ENCODE measurements at regions not wholly inside any gene's neighbourhood (a gene's known extent, or its start where the extent isn't known, plus 50 kb on each side); places are given as distances from the start of the nearest gene placed in this dataset.

GRCh38 chr10:128551475-128551874, 425.3 kb upstream of the MKI67 start:
- ATAC-seq = no peak
- DNase-seq = no peak
- no peaks in the 10 kb centered on the region for H3K36me3 ChIP-seq
- no peaks in the 10 kb centered on the region for H3K27me3 ChIP-seq
- no peaks in the 10 kb centered on the region for H3K9me3 ChIP-seq
- WGBS (ENCODE audit: insufficient coverage, low coverage, low lambda C conversion rate, missing lambda C conversion rate) = 70% methylated on average over 7 of the region's 7 CpGs
- H3K4me3 ChIP-seq = no peak overlapping the region
- no peaks in the 10 kb centered on the region for H3K4me1 ChIP-seq
- TF ChIP-seq CTCF (IDR thresholded peaks at IDR 0.05) = no peak
- no peak overlapping the region for H3K27ac ChIP-seq
- intact Hi-C loops (cut with DNase I) = no loop called here

DNA sequence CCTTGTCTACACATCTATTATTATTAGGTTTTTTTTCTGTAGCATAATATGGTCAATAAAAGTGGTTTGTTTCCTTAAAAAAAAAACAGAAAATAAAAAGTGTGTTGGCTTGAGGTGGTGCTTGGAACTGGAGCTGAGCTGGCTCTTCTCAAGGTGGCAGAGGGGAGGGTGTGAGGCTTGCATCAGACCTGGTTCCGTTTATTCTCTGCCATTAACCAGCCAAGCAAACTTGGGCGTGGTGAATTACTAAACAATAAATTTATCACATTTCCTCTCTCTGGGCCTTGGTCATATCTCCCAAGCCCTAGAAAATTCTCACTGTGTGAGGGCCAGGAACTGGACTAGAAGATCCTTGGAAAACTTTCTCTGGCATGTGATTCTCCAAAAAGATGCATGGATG, 427.5 kb upstream of the MKI67 start:
- Histone ChIP-seq H3K4me3 (no peak overlapping the region), H3K27ac (no peak overlapping the region), H3K27me3 (no peaks in the 10 kb centered on the region), H3K9me3 (no peaks in the 10 kb centered on the region), H3K36me3 (no peaks in the 10 kb centered on the region), H3K4me1 (no peaks in the 10 kb centered on the region)
- intact Hi-C loops (cut with DNase I) = no loop called here
- no peak for ATAC-seq
- WGBS (ENCODE audit: insufficient coverage, low coverage, low lambda C conversion rate, missing lambda C conversion rate) = 53% methylated on average over 2 of the region's 2 CpGs
- no peak for TF ChIP-seq POLR2A (IDR thresholded peaks at IDR 0.05)
- no peak for TF ChIP-seq CTCF (IDR thresholded peaks at IDR 0.05)
- DNase-seq = no peak

GRCh38 chr10:128556182-128557110, 430.2 kb upstream of the MKI67 start:
- 45% methylated on average over 13 of the region's 15 CpGs for WGBS (ENCODE audit: insufficient coverage, low coverage, low lambda C conversion rate, missing lambda C conversion rate)
- DNase-seq = no peak
- TF ChIP-seq CTCF (IDR thresholded peaks at IDR 0.05) (no peak), POLR2A (IDR thresholded peaks at IDR 0.05) (no peak)

DNA sequence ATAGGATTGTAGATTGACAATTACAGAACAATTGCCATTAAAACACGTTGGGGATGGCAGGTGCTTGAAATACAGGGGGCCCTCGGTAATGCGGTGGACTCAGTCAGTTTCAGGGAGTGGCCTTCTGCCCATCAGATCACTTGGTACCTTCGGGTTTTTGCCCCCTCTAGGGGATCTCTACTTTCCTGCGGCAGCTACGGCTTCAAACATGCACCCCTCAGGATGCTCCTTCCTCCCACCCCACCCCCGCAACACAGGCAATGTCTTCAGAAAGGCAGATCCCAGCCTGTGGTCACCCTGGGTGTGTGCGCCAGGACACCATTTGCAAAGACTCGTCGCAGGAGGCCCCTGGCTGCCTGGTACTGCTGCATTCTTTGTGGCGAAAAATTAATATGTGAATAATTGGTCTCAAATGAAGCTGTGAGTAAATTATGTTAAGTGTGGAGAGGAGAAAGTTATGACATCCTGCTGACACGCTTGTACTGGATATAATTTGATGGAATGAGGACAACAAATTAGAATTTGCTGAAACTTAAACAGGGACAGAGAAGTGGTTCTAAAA, 431.0 kb upstream of the MKI67 start:
- no peak overlapping the region for H3K4me3 ChIP-seq
- no peaks in the 10 kb centered on the region for H3K36me3 ChIP-seq
- DNase-seq = no peak
- no peaks in the 10 kb centered on the region for H3K27me3 ChIP-seq
- no peaks in the 10 kb centered on the region for H3K9me3 ChIP-seq
- no peak overlapping the region for H3K27ac ChIP-seq
- H3K4me1 ChIP-seq = no peaks in the 10 kb centered on the region
- no peak for ATAC-seq
- intact Hi-C loops (cut with DNase I) = no loop called here
- TF ChIP-seq POLR2A (IDR thresholded peaks at IDR 0.05) (no peak), CTCF (IDR thresholded peaks at IDR 0.05) (no peak)
- 51% methylated on average over 7 of the region's 12 CpGs for WGBS (ENCODE audit: insufficient coverage, low coverage, low lambda C conversion rate, missing lambda C conversion rate)

More at GRCh38 chr10:128556182-128557110, 430.2 kb upstream of the MKI67 start:
- H3K36me3 ChIP-seq = no peaks in the 10 kb centered on the region
- ATAC-seq = no peak
- intact Hi-C loops (cut with DNase I) = no loop called here
- H3K4me3 ChIP-seq = no peak overlapping the region
- H3K4me1 ChIP-seq = no peaks in the 10 kb centered on the region
- no peaks in the 10 kb centered on the region for H3K27me3 ChIP-seq
- H3K27ac ChIP-seq = no peak overlapping the region
- no peaks in the 10 kb centered on the region for H3K9me3 ChIP-seq
